IMR-90 (cell line): ENCODE measurements at regions not wholly inside any gene's neighbourhood (a gene's known extent, or its start where the extent isn't known, plus 50 kb on each side); places are given as distances from the start of the nearest gene placed in this dataset.

ENCODE experiments used
- ATAC-seq: fragments of 200-7000 bp; cut with Tn5 transposase; 2 replicates; pipeline ENCODE4 v1.9.1; 2020; ENCODE audit warnings: low read depth, mild to moderate bottlenecking, moderate library complexity
- BruUV-seq: library from RNA; stranded (reverse); fragments of 400-500 nt; replicated peaks from 2 replicates; lab custom pipeline; 2021; lab: Mats Ljungman, UMichigan
- CTCF ChIA-PET: fragments of 300-600 bp; formaldehyde crosslinking; extraction: SDS; loops from one replicate; lab custom pipeline; 2021; ENCODE audit warnings: antibody characterized with exemption; lab: Yijun Ruan, JAX
- POLR2A ChIA-PET: fragments of 300-600 bp; sonication (Branson Sonifier 250); formaldehyde crosslinking; loops from one replicate; lab custom pipeline; 2022; ENCODE audit warnings: antibody characterized with exemption; ENCODE audit not compliant: unreplicated experiment; lab: Charles Lee
- DNase-seq: peaks from one replicate; pipeline ENCODE4 v3.0.0; 2013
- H2AFZ ChIP-seq: replicated peaks from 2 replicates; pipeline ENCODE3; 2013; ENCODE audit warnings: low read length, mild to moderate bottlenecking; ENCODE audit not compliant: poor library complexity
- H2AK5ac ChIP-seq: 2 replicates; pipeline ENCODE4 v1.6.1; 2013; ENCODE audit warnings: low read depth, low read length, inconsistent platforms
- H2AK9ac ChIP-seq: replicated peaks from 2 replicates; pipeline ENCODE3; 2013; ENCODE audit warnings: mild to moderate bottlenecking, low read depth, low read length, moderate library complexity; ENCODE audit not compliant: poor library complexity
- H2BK120ac ChIP-seq: 2 replicates; pipeline ENCODE4 v1.6.1; 2013; ENCODE audit warnings: low read depth, low read length, inconsistent platforms
- H2BK15ac ChIP-seq: 3 replicates; pipeline ENCODE4 v1.6.1; 2013; ENCODE audit warnings: low read depth, low read length, inconsistent platforms
- H2BK20ac ChIP-seq: 2 replicates; pipeline ENCODE4 v1.6.1; 2013; ENCODE audit warnings: low read depth, mild to moderate bottlenecking, inconsistent platforms, low read length, moderate library complexity
- H2BK5ac ChIP-seq: 2 replicates; pipeline ENCODE4 v1.6.1; 2013; ENCODE audit warnings: mild to moderate bottlenecking, low read depth, low read length, inconsistent platforms; ENCODE audit not compliant: poor library complexity, severe bottlenecking
- H3K14ac ChIP-seq: replicated peaks from 2 replicates; pipeline ENCODE4 v1.6.1; 2013; ENCODE audit warnings: low read depth, low read length, inconsistent platforms
- H3K18ac ChIP-seq: 2 replicates; pipeline ENCODE4 v1.6.1; 2013; ENCODE audit warnings: low read depth, low read length, control low read depth
- H3K23ac ChIP-seq: 2 replicates; pipeline ENCODE4 v1.6.1; 2013; ENCODE audit warnings: low read depth, low read length, inconsistent platforms
- H3K27ac ChIP-seq: 2 replicates; pipeline ENCODE4 v1.5.1; 2013; ENCODE audit warnings: mild to moderate bottlenecking, control low read depth, low read length; ENCODE audit not compliant: insufficient read depth
- H3K27me3 ChIP-seq: 2 replicates; pipeline ENCODE4 v1.6.1; 2013; ENCODE audit warnings: low read length; ENCODE audit not compliant: control insufficient read depth, insufficient read depth
- H3K36me3 ChIP-seq: 2 replicates; pipeline ENCODE4 v1.6.1; 2013; ENCODE audit warnings: low read length, mixed read lengths; ENCODE audit not compliant: control insufficient read depth, insufficient read depth
- H3K4ac ChIP-seq: 2 replicates; pipeline ENCODE4 v1.6.1; 2013; ENCODE audit warnings: low read depth, low read length, inconsistent platforms
- H3K4me1 ChIP-seq: 2 replicates; pipeline ENCODE4 v1.6.1; 2013; ENCODE audit warnings: low read length, mixed read lengths; ENCODE audit not compliant: control insufficient read depth, insufficient read depth
- H3K4me2 ChIP-seq: 2 replicates; pipeline ENCODE4 v1.6.1; 2013; ENCODE audit warnings: low read depth, mild to moderate bottlenecking, control low read depth, low read length, moderate library complexity
- H3K4me3 ChIP-seq: 2 replicates; pipeline ENCODE4 v1.5.1; 2013; ENCODE audit warnings: low read depth, mild to moderate bottlenecking, control low read depth, low read length, moderate library complexity; ENCODE audit not compliant: insufficient read depth
- H3K56ac ChIP-seq: 2 replicates; pipeline ENCODE4 v1.6.1; 2013; ENCODE audit warnings: low read length, inconsistent platforms; ENCODE audit not compliant: insufficient read depth; ENCODE audit errors: extremely low read depth
- H3K79me1 ChIP-seq, 2 experiments: 2 replicates each; pipeline ENCODE4 v1.6.1; 2013; ENCODE audit warnings: low read length in 2 of 2, inconsistent platforms in 1 of 2, low read depth in 1 of 2
- H3K9ac ChIP-seq: 2 replicates; pipeline ENCODE4 v1.6.1; 2013; ENCODE audit warnings: low read depth, low read length, control low read depth
- H3K9me1 ChIP-seq: 2 replicates; pipeline ENCODE4 v1.6.1; 2013; ENCODE audit warnings: low read length, inconsistent platforms; ENCODE audit not compliant: insufficient read depth
- H3K9me3 ChIP-seq: 2 replicates; pipeline ENCODE4 v1.6.1; 2013; ENCODE audit warnings: low read length; ENCODE audit not compliant: control insufficient read depth, insufficient read depth
- H4K20me1 ChIP-seq: 2 replicates; pipeline ENCODE4 v1.6.1; 2013; ENCODE audit warnings: low read length, inconsistent platforms; ENCODE audit not compliant: insufficient read depth
- H4K5ac ChIP-seq: 2 replicates; pipeline ENCODE4 v1.6.1; 2013; ENCODE audit warnings: mild to moderate bottlenecking, low read depth, low read length, control low read depth
- H4K8ac ChIP-seq, 2 experiments: 2 replicates each; pipeline ENCODE4 v1.6.1; 2013; ENCODE audit warnings: low read depth in 2 of 2, low read length in 2 of 2, control low read depth in 1 of 2, inconsistent platforms in 1 of 2
- H4K91ac ChIP-seq: 2 replicates; pipeline ENCODE4 v1.6.1; 2013; ENCODE audit warnings: low read depth, low read length, inconsistent platforms; ENCODE audit not compliant: insufficient read depth
- CHD1 ChIP-seq: IDR thresholded peaks from 2 replicates; pipeline ENCODE4 v1.6.1; 2012; ENCODE audit warnings: low read depth, low read length, improper control_type of control experiment
- CTCF ChIP-seq: conservative IDR thresholded peaks from 2 replicates; pipeline ENCODE4 v1.5.1; 2012; ENCODE audit warnings: mild to moderate bottlenecking, low read depth, low read length, improper control_type of control experiment
- MXI1 ChIP-seq: IDR thresholded peaks from 2 replicates; pipeline ENCODE4 v1.6.1; 2012; ENCODE audit warnings: low read depth, mild to moderate bottlenecking, low read length, moderate library complexity, borderline replicate concordance
- USF2 ChIP-seq: fragments of 150-350 bp; IDR thresholded peaks from 2 replicates; pipeline ENCODE4 v1.6.1; 2017; ENCODE audit warnings: mild to moderate bottlenecking, antibody characterized with exemption, low read length, low read depth
- WGBS, 2 experiments: methylation state at CpG; one replicate each; pipeline versions ENCODE4 v1.1.5 to v1.1.7; 2013; ENCODE audit warnings: missing lambda C conversion rate in 2 of 2; ENCODE audit not compliant: insufficient read length in 1 of 2; ENCODE audit errors: extremely low coverage in 2 of 2; 5-methylcytosine and 5-hydroxymethylcytosine counted together
- dilution Hi-C: fragments of 300-500 bp; cut with HindIII; formaldehyde crosslinking; loops from one replicate; pipeline ENCODE4 v1.14.3; 2018; ENCODE audit warnings: low sequenced_read_pairs; ENCODE audit not compliant: unreplicated experiment
- in situ Hi-C: fragments of 300-500 bp; cut with MboI; formaldehyde crosslinking; loops from 3 replicates; pipeline ENCODE4 v1.14.3; 2019; ENCODE audit warnings: low sequenced_read_pairs, inconsistent platforms, mixed read lengths
- intact Hi-C: fragments of 100-400 bp; cut with micrococcal nuclease; formaldehyde crosslinking; loops from 2 replicates; pipeline ENCODE4 v1.10.0; 2022

GRCh38 chr15:62539236-62539635 lies 374.2 kb upstream of the C2CD4B start:
- Histone ChIP-seq H4K91ac (no peak overlapping the region), H3K9me1 (0 out of 2 replicates have a peak, but pooled peaks cover 3% of the 10 kb centered on the region), H2BK20ac (no peak overlapping the region), H4K5ac (no peak overlapping the region), H2AK5ac (no peak overlapping the region), H3K18ac (no peak overlapping the region), H2BK5ac (no peak overlapping the region), H3K9ac (no peak overlapping the region), H3K27ac (no peak overlapping the region), H2BK120ac (no peak overlapping the region), H3K27me3 (no peaks in the 10 kb centered on the region), H4K20me1 (no peaks in the 10 kb centered on the region), H2BK15ac (no peak overlapping the region), H3K56ac (no peak overlapping the region), H3K4me3 (no peak overlapping the region), H3K4me1 (no peaks in the 10 kb centered on the region; the same call in 1 of the 2 replicates), H3K4ac (no peak overlapping the region), H3K9me3 (no peaks in the 10 kb centered on the region), H2AFZ (no peak overlapping the region), H2AK9ac (no peak overlapping the region), H3K79me1 (no peaks in the 10 kb centered on the region; a peak in 1 of 4 replicates), H3K36me3 (no peaks in the 10 kb centered on the region), H4K8ac (no peak overlapping the region), H3K14ac (no peak overlapping the region), H3K23ac (no peak overlapping the region), H3K4me2 (no peak overlapping the region)
- intact Hi-C loops: no loop called here
- dilution Hi-C loops: no loop called here
- 80% methylated on average over 1 of the region's 1 CpG; no CpG with 5 or more reads in 1 of the 2 experiments for WGBS, 2 experiments
- ATAC-seq (no peak), DNase-seq (no peak)
- no TSS peak for BruUV-seq
- CTCF ChIA-PET: no interaction called here
- in situ Hi-C loops: no loop called here
- POLR2A ChIA-PET: no interaction called here
- TF ChIP-seq USF2 (no peak), CHD1 (no peak), CTCF (no peak), MXI1 (no peak)
